Omental fat pad (tissue), 3 donors: ENCODE measurements at regions not wholly inside any gene's neighbourhood (a gene's known extent, or its start where the extent isn't known, plus 50 kb on each side); places are given as distances from the start of the nearest gene placed in this dataset.

ENCODE experiments used
- ATAC-seq: fragments of 150-250 bp; one replicate; pipeline ENCODE4 v1.9.1; 2016; ENCODE audit warnings: mild to moderate bottlenecking, moderate library complexity; ENCODE audit not compliant: low FRiP score
- DNase-seq: peaks from one replicate; pipeline ENCODE4 v3.0.0-alpha.2; 2019; ENCODE audit warnings: low spot score
- TF ChIP-seq, protein P1 (sequence below), 3 donors: fragments of 450-650 bp; IDR thresholded peaks; one replicate each; pipeline ENCODE4 v1.5.1; 2016 to 2017; ENCODE audit warnings: antibody characterized with exemption in 3 of 3, mild to moderate bottlenecking in 3 of 3, moderate library complexity in 2 of 3

DNA sequence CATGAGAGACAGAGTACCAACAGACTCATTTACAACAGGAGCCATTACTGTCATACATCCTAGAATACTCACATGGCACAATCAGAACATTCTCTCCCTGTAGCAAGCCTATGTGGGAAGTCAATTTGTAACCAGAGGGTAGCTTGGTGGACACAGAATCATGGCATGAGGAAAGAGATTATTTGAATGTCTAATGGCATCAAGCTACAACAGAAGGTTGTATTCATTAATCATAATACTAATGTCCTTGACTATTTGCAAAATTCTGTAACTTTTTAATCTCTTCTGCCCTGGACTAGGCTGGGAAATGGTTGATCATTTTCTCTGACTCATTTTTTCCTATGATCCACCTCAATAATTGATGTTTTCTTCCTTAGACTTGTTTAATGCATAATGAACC, 345.2 kb upstream of the IL12A start:
- ATAC-seq: no peak
- TF ChIP-seq, protein P1, sequence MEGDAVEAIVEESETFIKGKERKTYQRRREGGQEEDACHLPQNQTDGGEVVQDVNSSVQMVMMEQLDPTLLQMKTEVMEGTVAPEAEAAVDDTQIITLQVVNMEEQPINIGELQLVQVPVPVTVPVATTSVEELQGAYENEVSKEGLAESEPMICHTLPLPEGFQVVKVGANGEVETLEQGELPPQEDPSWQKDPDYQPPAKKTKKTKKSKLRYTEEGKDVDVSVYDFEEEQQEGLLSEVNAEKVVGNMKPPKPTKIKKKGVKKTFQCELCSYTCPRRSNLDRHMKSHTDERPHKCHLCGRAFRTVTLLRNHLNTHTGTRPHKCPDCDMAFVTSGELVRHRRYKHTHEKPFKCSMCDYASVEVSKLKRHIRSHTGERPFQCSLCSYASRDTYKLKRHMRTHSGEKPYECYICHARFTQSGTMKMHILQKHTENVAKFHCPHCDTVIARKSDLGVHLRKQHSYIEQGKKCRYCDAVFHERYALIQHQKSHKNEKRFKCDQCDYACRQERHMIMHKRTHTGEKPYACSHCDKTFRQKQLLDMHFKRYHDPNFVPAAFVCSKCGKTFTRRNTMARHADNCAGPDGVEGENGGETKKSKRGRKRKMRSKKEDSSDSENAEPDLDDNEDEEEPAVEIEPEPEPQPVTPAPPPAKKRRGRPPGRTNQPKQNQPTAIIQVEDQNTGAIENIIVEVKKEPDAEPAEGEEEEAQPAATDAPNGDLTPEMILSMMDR (IDR thresholded peaks at IDR 0.05): no peak
- no peak for DNase-seq

DNA sequence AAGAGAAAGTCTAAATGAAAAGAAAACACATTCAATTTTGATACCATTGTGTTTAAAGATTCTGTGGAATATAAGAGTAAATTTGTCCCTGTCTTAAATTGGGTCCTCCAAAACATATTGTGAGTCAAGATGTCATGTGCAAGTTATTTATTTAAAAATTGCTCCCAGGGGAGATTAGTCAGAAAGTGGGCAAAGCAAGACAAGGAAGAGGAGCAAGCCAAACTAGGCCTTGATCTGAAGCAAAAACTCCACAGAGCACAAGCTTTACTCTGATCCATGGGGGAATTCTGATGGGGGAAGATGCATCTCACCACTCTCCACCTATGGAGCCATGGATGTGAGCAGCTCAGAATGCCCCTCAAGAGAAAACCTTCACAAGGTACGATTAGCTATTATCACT, 342.8 kb upstream of the IL12A start:
- no peak for DNase-seq
- TF ChIP-seq, protein P1 (IDR thresholded peaks at IDR 0.05): no peak
- no peak for ATAC-seq

GRCh38 chr3:159649951-159650350, 338.7 kb upstream of the IL12A start:
- ATAC-seq (no peak), DNase-seq (no peak)
- TF ChIP-seq, protein P1 (IDR thresholded peaks at IDR 0.05): no peak

- no peak for ATAC-seq
- TF ChIP-seq, protein P1 (IDR thresholded peaks at IDR 0.05): no peak
Observed at GRCh38 chr3:159650726-159651125, 337.9 kb upstream of the IL12A start.

GRCh38 chr3:159652452-159652851, 336.2 kb upstream of the IL12A start:
- TF ChIP-seq, protein P1 (IDR thresholded peaks at IDR 0.05): no peak
- ATAC-seq (no peak), DNase-seq (no peak)

More at GRCh38 chr3:159650726-159651125, 337.9 kb upstream of the IL12A start:
- DNase-seq: no peak

GRCh38 chr3:159654183-159655134, 334.2 kb upstream of the IL12A start:
- DNase-seq: no peak
- TF ChIP-seq, protein P1 (IDR thresholded peaks at IDR 0.05): no peak
- ATAC-seq: no peak

DNA sequence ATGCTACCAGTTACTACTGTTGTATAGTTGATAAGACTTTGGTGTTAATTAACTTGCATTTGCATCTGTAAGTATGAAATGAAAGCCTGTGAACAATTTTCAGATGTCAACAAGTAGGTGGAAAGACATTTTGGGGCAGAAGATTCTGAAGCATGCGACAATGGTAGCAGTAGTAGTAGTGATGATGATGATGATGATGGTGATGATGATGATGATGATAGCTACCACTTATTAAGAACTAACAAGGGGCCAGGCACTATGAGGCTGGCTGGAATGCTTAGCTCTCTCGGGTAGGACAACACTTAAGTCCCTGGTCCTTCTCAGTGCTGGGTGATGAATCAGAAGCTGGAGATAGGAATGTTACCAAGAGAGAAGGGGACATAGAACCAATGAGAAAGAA, 333.4 kb upstream of the IL12A start:
- TF ChIP-seq, protein P1 (IDR thresholded peaks at IDR 0.05): no peak
- DNase-seq: no peak
- ATAC-seq: no peak
